Keratinocyte (primary cell): ENCODE measurements at regions not wholly inside any gene's neighbourhood (a gene's known extent, or its start where the extent isn't known, plus 50 kb on each side); places are given as distances from the start of the nearest gene placed in this dataset.

Experiments
- DNase-seq: peaks from one replicate; pipeline ENCODE4 v3.0.0-alpha.2; 2011; ENCODE audit warnings: low read depth, missing footprints, low spot score
- FAIRE-seq: peaks from 2 replicates; lab custom pipeline; 2011; peaks lifted over from hg19 to GRCh38; lab: Jason Lieb, UNC
- H2AFZ ChIP-seq: 2 replicates; pipeline ENCODE4 v1.6.0; 2012; ENCODE audit warnings: low read length, control low read depth, inconsistent platforms; ENCODE audit not compliant: control insufficient read depth
- H3K27ac ChIP-seq: 2 replicates; pipeline ENCODE4 v1.5.1; 2011; ENCODE audit warnings: low read length; ENCODE audit not compliant: control insufficient read depth, insufficient read depth
- H3K27me3 ChIP-seq: 3 replicates; pipeline ENCODE4 v1.6.0; 2011; ENCODE audit warnings: low read length; ENCODE audit not compliant: control insufficient read depth, insufficient read depth; ENCODE audit errors: extremely low read depth
- H3K36me3 ChIP-seq, 2 experiments: 2 replicates in 1 of 2; 3 replicates in 1 of 2; pipeline ENCODE4 v1.5.1; 2011; ENCODE audit warnings: low read length in 2 of 2, mild to moderate bottlenecking in 1 of 2; ENCODE audit not compliant: control insufficient read depth in 2 of 2, insufficient read depth in 2 of 2; ENCODE audit errors: extremely low read depth in 1 of 2
- H3K4me1 ChIP-seq: 3 replicates; pipeline ENCODE4 v1.5.1; 2011; ENCODE audit warnings: low read length; ENCODE audit not compliant: control insufficient read depth, insufficient read depth; ENCODE audit errors: extremely low read depth
- H3K4me2 ChIP-seq: 3 replicates; pipeline ENCODE4 v1.6.0; 2011; ENCODE audit warnings: low read depth, low read length; ENCODE audit not compliant: control insufficient read depth, insufficient read depth; ENCODE audit errors: extremely low read depth
- H3K4me3 ChIP-seq, 3 experiments: fragments of 200-600 bp in 1 of 3; sonication (generic) in 1 of 3; 2 replicates in 2 of 3; 3 replicates in 1 of 3; pipeline ENCODE4 v1.5.1; 2011 to 2016; ENCODE audit warnings: low read length in 3 of 3, mild to moderate bottlenecking in 3 of 3, control low read depth in 2 of 3, inconsistent platforms in 1 of 3, low read depth in 1 of 3, mixed read lengths in 1 of 3, mixed run types in 1 of 3, moderate library complexity in 1 of 3; ENCODE audit not compliant: control insufficient read depth in 2 of 3, insufficient read depth in 2 of 3; ENCODE audit errors: extremely low read depth in 1 of 3
- H3K79me2 ChIP-seq: 2 replicates; pipeline ENCODE4 v1.6.0; 2012; ENCODE audit warnings: low read length; ENCODE audit not compliant: control insufficient read depth, insufficient read depth
- H3K9ac ChIP-seq: 3 replicates; pipeline ENCODE4 v1.6.0; 2011; ENCODE audit warnings: low read length; ENCODE audit not compliant: control insufficient read depth, insufficient read depth; ENCODE audit errors: extremely low read depth
- H3K9me1 ChIP-seq: 3 replicates; pipeline ENCODE4 v1.6.0; 2011; ENCODE audit warnings: low read length; ENCODE audit not compliant: control insufficient read depth, insufficient read depth; ENCODE audit errors: extremely low read depth
- H3K9me3 ChIP-seq: 2 replicates; pipeline ENCODE4 v1.5.1; 2012; ENCODE audit warnings: low read depth, low read length; ENCODE audit not compliant: control insufficient read depth
- H4K20me1 ChIP-seq: 3 replicates; pipeline ENCODE4 v1.6.0; 2011; ENCODE audit warnings: low read length; ENCODE audit not compliant: control insufficient read depth, insufficient read depth; ENCODE audit errors: extremely low read depth
- CTCF ChIP-seq, 3 experiments: IDR thresholded peaks in 1 of 3; conservative IDR thresholded peaks in 1 of 3; optimal IDR thresholded peaks in 1 of 3; 2 replicates in 2 of 3; 3 replicates in 1 of 3; pipeline versions ENCODE3 to v1.5.1; 2011; ENCODE audit warnings: low read length in 3 of 3, mild to moderate bottlenecking in 3 of 3, moderate library complexity in 2 of 3, control low read depth in 1 of 3, inconsistent platforms in 1 of 3; ENCODE audit not compliant: insufficient read depth in 2 of 3; ENCODE audit errors: extremely low read depth in 1 of 3
- EZH2 ChIP-seq: IDR thresholded peaks from one replicate; pipeline ENCODE4 v1.6.1; 2012; ENCODE audit warnings: inconsistent platforms, mild to moderate bottlenecking, low read length, moderate library complexity
- dilution Hi-C: fragments of 300-500 bp; cut with MboI; formaldehyde crosslinking; loops from one replicate; pipeline ENCODE4 v1.7.0; 2020; ENCODE audit warnings: low sequenced_read_pairs; ENCODE audit not compliant: extremely low pct_ligation_motif_present

DNA sequence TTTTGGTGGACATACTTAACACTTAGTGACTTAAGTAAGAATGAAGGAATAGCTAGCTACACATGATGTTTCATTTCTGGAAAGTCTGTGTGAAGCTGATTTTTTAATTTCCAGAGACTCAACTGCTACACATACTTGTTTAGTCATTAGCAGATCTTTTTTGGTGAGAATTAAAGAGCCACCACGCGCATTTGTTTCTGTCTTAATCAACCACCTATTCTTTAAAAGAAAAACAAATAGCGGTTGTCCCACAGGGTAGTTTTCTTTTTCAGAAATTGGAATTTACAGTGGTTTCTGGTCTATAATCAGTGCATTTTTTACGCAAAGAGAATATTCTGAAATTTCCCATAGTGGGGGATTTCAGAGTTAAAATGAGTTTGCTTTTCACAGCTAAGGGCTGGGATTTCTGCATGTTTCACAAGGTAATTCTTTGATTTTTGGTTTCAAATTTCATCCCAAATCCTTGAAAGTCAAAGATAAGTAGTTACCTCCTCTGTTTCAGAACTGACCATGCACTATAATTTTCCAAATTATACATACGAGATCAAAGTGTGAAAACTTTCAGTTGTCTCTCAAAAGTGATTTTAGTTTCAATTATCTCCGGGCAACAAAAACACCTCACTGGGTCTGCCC lies 631.0 kb upstream of the GRM7 start:
- H3K36me3 ChIP-seq = no peaks in the 10 kb centered on the region
- no peak overlapping the region for H3K4me3 ChIP-seq
- no peaks in the 10 kb centered on the region for H3K27me3 ChIP-seq
- no peak for DNase-seq
- H3K79me2 ChIP-seq = no peaks in the 10 kb centered on the region
- H3K27ac ChIP-seq = no peak overlapping the region
- H3K9ac ChIP-seq = no peak overlapping the region
- H3K9me1 ChIP-seq = no peaks in the 10 kb centered on the region
- H3K9me3 ChIP-seq = no peaks in the 10 kb centered on the region
- no peaks in the 10 kb centered on the region for H4K20me1 ChIP-seq
- TF ChIP-seq EZH2 (no peak), CTCF (optimal IDR thresholded peaks at IDR 0.05 in 1 of 3, IDR thresholded peaks at IDR 0.05 in 1 of 3, conservative IDR thresholded peaks at IDR 0.05 in 1 of 3; ENCODE audit: extremely low read depth in 1 of 3, insufficient read depth in 2 of 3, low read length in 3 of 3) (no peak)
- no peaks in the 10 kb centered on the region for H3K4me1 ChIP-seq
- FAIRE-seq = no peak
- no peak overlapping the region for H2AFZ ChIP-seq
- dilution Hi-C loops = no loop called here
- H3K4me2 ChIP-seq = no peak overlapping the region

- no peaks in the 10 kb centered on the region for H3K27me3 ChIP-seq
- peaks cover 3% of the 10 kb centered on the region for H3K9me3 ChIP-seq
- no peaks in the 10 kb centered on the region for H3K79me2 ChIP-seq
- DNase-seq = no peak
- FAIRE-seq = no peak
- no peaks in the 10 kb centered on the region for H3K4me1 ChIP-seq
- H2AFZ ChIP-seq = no peak overlapping the region
- H3K4me2 ChIP-seq = no peak overlapping the region
- dilution Hi-C loops = no loop called here
- H4K20me1 ChIP-seq = no peaks in the 10 kb centered on the region
- H3K36me3 ChIP-seq = no peaks in the 10 kb centered on the region
- no peak overlapping the region for H3K27ac ChIP-seq
- TF ChIP-seq CTCF (optimal IDR thresholded peaks at IDR 0.05 in 1 of 3, IDR thresholded peaks at IDR 0.05 in 1 of 3, conservative IDR thresholded peaks at IDR 0.05 in 1 of 3; ENCODE audit: extremely low read depth in 1 of 3, insufficient read depth in 2 of 3, low read length in 3 of 3) = no peak
- TF ChIP-seq EZH2 = no peak
- H3K9me1 ChIP-seq = no peaks in the 10 kb centered on the region
- H3K4me3 ChIP-seq = no peak overlapping the region
- H3K9ac ChIP-seq = no peak overlapping the region
These were observed 618.8 kb upstream of the GRM7 start for GRCh38 chr3:6242104-6242503.
